H1 (cell line): ENCODE measurements at regions not wholly inside any gene's neighbourhood (a gene's known extent, or its start where the extent isn't known, plus 50 kb on each side); places are given as distances from the start of the nearest gene placed in this dataset.

Experiments
- SIX5 ChIP-seq: IDR thresholded peaks from 2 replicates; pipeline ENCODE4 v1.6.1; 2011; ENCODE audit warnings: mild to moderate bottlenecking, low read depth, low read length
- SUZ12 ChIP-seq: fragments of 200-600 bp; sonication (generic); IDR thresholded peaks from 2 replicates; pipeline ENCODE4 v1.6.1; 2012; ENCODE audit warnings: mild to moderate bottlenecking, inconsistent platforms, low read length, moderate library complexity, mixed read lengths
- YY1 ChIP-seq: IDR thresholded peaks from 2 replicates; pipeline ENCODE4 v1.6.1; 2011; ENCODE audit warnings: low read depth, mild to moderate bottlenecking, low read length

DNA sequence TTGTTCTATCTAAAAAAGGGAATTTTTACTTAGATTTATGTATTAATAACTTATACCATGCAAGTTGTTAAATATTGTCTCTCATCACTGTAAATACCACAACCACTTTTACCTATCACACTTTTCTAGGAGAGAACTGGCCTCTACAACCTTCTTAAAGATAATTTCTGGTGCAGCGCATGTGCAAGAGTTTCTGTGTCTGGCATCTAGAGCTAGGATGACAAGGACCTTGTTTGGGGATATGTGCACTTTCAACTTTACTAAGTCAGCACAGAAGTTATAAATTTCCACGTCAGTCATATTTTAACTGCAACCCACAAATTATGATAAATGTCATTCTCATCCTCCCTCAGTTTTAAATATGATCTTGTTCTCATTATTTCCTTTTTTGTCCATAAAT lies 156.9 kb upstream of the ADCY1 start (continued):
- no peak for TF ChIP-seq YY1
- no peak for TF ChIP-seq SUZ12
- no peak for TF ChIP-seq SIX5
- TF ChIP-seq, all 59 proteins: peak for 0
